Hindlimb muscle (tissue), 1 donor: ENCODE measurements at regions not wholly inside any gene's neighbourhood (a gene's known extent, or its start where the extent isn't known, plus 50 kb on each side); places are given as distances from the start of the nearest gene placed in this dataset.
"Not testable (repeated sequence)": the region's sequence is repeated elsewhere in the genome, so short reads cannot be mapped to it uniquely, and the experiment has no call there.

Experiments
- DNase-seq: peaks from one replicate; pipeline ENCODE4 v3.0.0-alpha.2; 2013

- no peak for DNase-seq
Observed at GRCh38 chr6:27668442-27669294, 195.8 kb upstream of the ZNF184 start.

- no peak for DNase-seq
Observed at GRCh38 chr6:27667657-27668441, 194.9 kb upstream of the ZNF184 start.

- DNase-seq: no peak
Observed at GRCh38 chr6:27667016-27667656, 194.2 kb upstream of the ZNF184 start.

- no peak for DNase-seq
Observed at GRCh38 chr6:27662769-27663168, 189.9 kb upstream of the ZNF184 start.

- DNase-seq: not testable (repeated sequence)
Observed at GRCh38 chr6:27662212-27662611, 189.3 kb upstream of the ZNF184 start.

- DNase-seq: not testable (repeated sequence)
Observed at GRCh38 chr6:27653143-27653825, 180.4 kb upstream of the ZNF184 start.

GRCh38 chr6:27651371-27651732 is 178.4 kb upstream of the ZNF184 start:
- DNase-seq: no peak

- DNase-seq: no peak
Observed at GRCh38 chr6:27650620-27651370, 177.9 kb upstream of the ZNF184 start.

GRCh38 chr6:27644528-27644927 is 171.6 kb upstream of the ZNF184 start:
- no peak for DNase-seq

GRCh38 chr6:27642744-27643456 is 170.0 kb upstream of the ZNF184 start:
- DNase-seq: no peak

- not testable (repeated sequence) for DNase-seq
Observed at GRCh38 chr6:27635886-27636285, 163.0 kb upstream of the ZNF184 start.

- not testable (repeated sequence) for DNase-seq
Observed at GRCh38 chr6:27633221-27633688, 160.3 kb upstream of the ZNF184 start.

GRCh38 chr6:27631609-27631916 is 158.7 kb upstream of the ZNF184 start:
- no peak for DNase-seq

GRCh38 chr6:27630727-27631608 is 158.1 kb upstream of the ZNF184 start:
- DNase-seq: peak; percentile 8

GRCh38 chr6:27624694-27625262 is 151.9 kb upstream of the ZNF184 start:
- DNase-seq: no peak

- DNase-seq: no peak
Observed at GRCh38 chr6:27623103-27623502, 150.2 kb upstream of the ZNF184 start.

- no peak for DNase-seq
Observed at GRCh38 chr6:27619436-27619835, 146.5 kb upstream of the ZNF184 start.

- DNase-seq: no peak
Observed at GRCh38 chr6:27617700-27618689, 145.1 kb upstream of the ZNF184 start.
